Endothelial cell of umbilical vein (primary cell): ENCODE measurements at regions not wholly inside any gene's neighbourhood (a gene's known extent, or its start where the extent isn't known, plus 50 kb on each side); places are given as distances from the start of the nearest gene placed in this dataset.
"Not testable (repeated sequence)": the region's sequence is repeated elsewhere in the genome, so short reads cannot be mapped to it uniquely, and the experiment has no call there.

ENCODE experiments used
- BruUV-seq: library from RNA; stranded (reverse); fragments of 400-500 nt; replicated peaks from 2 replicates; lab custom pipeline; 2021; lab: Mats Ljungman, UMichigan
- CTCF ChIA-PET: fragments of 300-600, 350-600 bp; sonication (Branson Sonifier 250); formaldehyde crosslinking; loops from one replicate; lab custom pipeline; 2021; ENCODE audit warnings: antibody characterized with exemption, inconsistent platforms; lab: Charles Lee
- POLR2A ChIA-PET: fragments of 300-600, 350-600 bp; sonication (Branson Sonifier 250); formaldehyde crosslinking; loops from one replicate; lab custom pipeline; 2021; ENCODE audit warnings: antibody characterized with exemption, inconsistent platforms; lab: Charles Lee
- DNase-seq: peaks from one replicate; pipeline ENCODE4 v3.0.0-alpha.2; 2011; ENCODE audit warnings: low read depth, low spot score
- FAIRE-seq: peaks from 2 replicates; lab custom pipeline; 2011; peaks lifted over from hg19 to GRCh38; lab: Jason Lieb, UNC
- H2AFZ ChIP-seq: 2 replicates; pipeline ENCODE4 v1.6.0; 2012; ENCODE audit warnings: low read depth, low read length, control low read depth, inconsistent platforms
- H3K27ac ChIP-seq: 2 replicates; pipeline ENCODE4 v1.5.1; 2011; ENCODE audit warnings: low read depth, mild to moderate bottlenecking, control low read depth, low read length, moderate library complexity; ENCODE audit not compliant: insufficient read depth
- H3K27me3 ChIP-seq, 2 experiments: 2 replicates each; pipeline versions ENCODE4 v1.6.0 to v1.6.1; 2011; ENCODE audit warnings: low read length in 2 of 2, mixed read lengths in 1 of 2; ENCODE audit not compliant: control insufficient read depth in 2 of 2, insufficient read depth in 2 of 2
- H3K36me3 ChIP-seq, 2 experiments: 2 replicates in 1 of 2; 3 replicates in 1 of 2; pipeline ENCODE4 v1.5.1; 2011; ENCODE audit warnings: low read length in 2 of 2, mild to moderate bottlenecking in 1 of 2, moderate library complexity in 1 of 2; ENCODE audit not compliant: control insufficient read depth in 2 of 2, insufficient read depth in 2 of 2; ENCODE audit errors: extremely low read depth in 1 of 2
- H3K4me1 ChIP-seq: 3 replicates; pipeline ENCODE4 v1.5.1; 2011; ENCODE audit warnings: mild to moderate bottlenecking, low read length; ENCODE audit not compliant: control insufficient read depth, insufficient read depth; ENCODE audit errors: extremely low read depth
- H3K4me2 ChIP-seq: 2 replicates; pipeline ENCODE4 v1.6.1; 2011; ENCODE audit warnings: low read length, control low read depth, mixed read lengths; ENCODE audit not compliant: insufficient read depth
- H3K4me3 ChIP-seq, 3 experiments: fragments of 200-600 bp in 1 of 3; sonication (generic), shearing (Covaris generic) in 1 of 3; replicated peaks in 1 of 3; 2 replicates each; pipeline ENCODE4 v1.5.1; 2011 to 2016; ENCODE audit warnings: control low read depth in 3 of 3, low read length in 3 of 3, mild to moderate bottlenecking in 2 of 3, inconsistent platforms in 1 of 3, low read depth in 1 of 3, moderate library complexity in 1 of 3; ENCODE audit not compliant: insufficient read depth in 1 of 3
- H3K79me2 ChIP-seq: 2 replicates; pipeline ENCODE4 v1.6.0; 2012; ENCODE audit warnings: low read length, inconsistent platforms; ENCODE audit not compliant: control insufficient read depth, insufficient read depth
- H3K9ac ChIP-seq: replicated peaks from 2 replicates; pipeline ENCODE3; 2011; ENCODE audit warnings: low read length, control low read depth; ENCODE audit not compliant: insufficient read depth; ENCODE audit errors: extremely low read depth
- H3K9me1 ChIP-seq: replicated peaks from 3 replicates; pipeline ENCODE4 v1.6.0; 2011; ENCODE audit warnings: mild to moderate bottlenecking, low read length; ENCODE audit not compliant: control insufficient read depth, insufficient read depth; ENCODE audit errors: extremely low read depth
- H3K9me3 ChIP-seq: replicated peaks from 2 replicates; pipeline ENCODE4 v1.5.1; 2012; ENCODE audit warnings: low read length, inconsistent platforms; ENCODE audit not compliant: control insufficient read depth, insufficient read depth
- H4K20me1 ChIP-seq: replicated peaks from 2 replicates; pipeline ENCODE3; 2011; ENCODE audit warnings: mild to moderate bottlenecking, low read length; ENCODE audit not compliant: control insufficient read depth, insufficient read depth; ENCODE audit errors: extremely low read depth
- dilution Hi-C: fragments of 300-500 bp; cut with MboI; formaldehyde crosslinking; loops from one replicate; pipeline ENCODE4 v1.15.0; 2019; ENCODE audit warnings: low sequenced_read_pairs; ENCODE audit not compliant: extremely low pct_ligation_motif_present
- intact Hi-C: fragments of 100-400 bp; cut with micrococcal nuclease; formaldehyde crosslinking; loops from one replicate; pipeline ENCODE4 v1.10.0; 2022

DNA sequence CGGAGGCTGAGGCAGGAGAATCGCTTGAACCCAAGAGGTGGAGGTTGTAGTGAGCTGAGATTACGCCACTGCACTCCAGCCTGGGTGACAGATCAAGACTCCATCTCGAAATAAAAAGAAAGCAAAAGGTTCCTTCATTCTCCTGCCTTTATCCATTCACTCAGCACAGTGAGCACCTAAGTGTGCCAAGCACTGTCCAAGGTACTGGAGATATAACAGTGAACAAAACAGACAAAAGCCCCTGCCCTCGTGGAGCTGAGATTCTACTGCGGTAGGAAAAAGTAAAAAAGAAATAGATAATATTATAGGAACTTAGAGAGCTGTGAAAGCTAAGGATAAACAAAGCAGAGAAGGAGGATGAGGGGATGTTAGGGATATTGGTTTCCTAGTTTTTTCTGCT is 235.5 kb downstream of the NPIPA7 start:
- H3K9me1 ChIP-seq, POLR2A ChIA-PET, H3K9ac ChIP-seq, H3K4me2 ChIP-seq, FAIRE-seq, H2AFZ ChIP-seq, H4K20me1 ChIP-seq, H3K4me3 ChIP-seq, H3K79me2 ChIP-seq, intact Hi-C loops, BruUV-seq, DNase-seq, H3K27ac ChIP-seq, H3K36me3 ChIP-seq, CTCF ChIA-PET, H3K9me3 ChIP-seq, H3K27me3 ChIP-seq, dilution Hi-C loops, H3K4me1 ChIP-seq: not testable (repeated sequence)

DNA sequence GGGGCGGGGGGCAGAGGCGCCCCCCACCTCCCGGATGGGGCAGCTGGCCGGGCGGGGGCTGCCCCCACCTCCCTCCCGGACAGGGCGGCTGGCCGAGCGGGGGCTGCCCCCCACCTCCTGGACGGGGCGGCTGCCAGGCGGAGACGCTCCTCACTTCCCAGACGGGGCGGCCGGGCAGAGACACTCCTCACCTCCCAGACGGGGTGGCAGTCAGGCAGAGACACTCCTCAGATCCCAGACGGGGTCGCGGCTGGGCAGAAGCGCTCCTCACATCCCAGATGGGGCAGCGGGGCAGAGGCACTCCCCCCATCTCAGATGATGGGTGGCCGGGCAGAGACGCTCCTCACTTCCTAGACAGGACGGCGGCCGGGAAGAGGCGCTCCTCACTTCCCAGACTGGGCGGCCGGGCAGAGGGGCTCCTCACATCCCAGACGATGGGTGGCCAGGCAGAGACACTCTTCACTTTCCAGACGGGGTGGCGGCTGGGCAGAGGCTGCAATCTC is 240.1 kb downstream of the NPIPA7 start:
- H3K36me3 ChIP-seq, dilution Hi-C loops, H3K27me3 ChIP-seq, intact Hi-C loops, H2AFZ ChIP-seq, H3K9me3 ChIP-seq, POLR2A ChIA-PET, H3K9me1 ChIP-seq, H3K4me1 ChIP-seq, FAIRE-seq, CTCF ChIA-PET, BruUV-seq, H3K27ac ChIP-seq, H4K20me1 ChIP-seq, H3K4me2 ChIP-seq, H3K4me3 ChIP-seq, H3K9ac ChIP-seq, H3K79me2 ChIP-seq, DNase-seq: not testable (repeated sequence)

GRCh38 chr16:16624367-16624766 is 245.4 kb downstream of the NPIPA7 start:
- FAIRE-seq, H3K79me2 ChIP-seq, H3K4me2 ChIP-seq, H3K27ac ChIP-seq, H3K4me1 ChIP-seq, dilution Hi-C loops, POLR2A ChIA-PET, H3K27me3 ChIP-seq, H3K9ac ChIP-seq, H3K9me3 ChIP-seq, BruUV-seq, CTCF ChIA-PET, DNase-seq, intact Hi-C loops, H3K9me1 ChIP-seq, H3K4me3 ChIP-seq, H3K36me3 ChIP-seq, H2AFZ ChIP-seq, H4K20me1 ChIP-seq: not testable (repeated sequence)

- CTCF ChIA-PET, intact Hi-C loops, DNase-seq: not testable (repeated sequence)
Measured at GRCh38 chr16:16625140-16625539, 246.2 kb downstream of the NPIPA7 start.

More at GRCh38 chr16:16625140-16625539, 246.2 kb downstream of the NPIPA7 start:
- BruUV-seq, H3K9ac ChIP-seq, H3K79me2 ChIP-seq, H3K4me1 ChIP-seq, H2AFZ ChIP-seq, dilution Hi-C loops, H3K27ac ChIP-seq, H4K20me1 ChIP-seq, H3K4me3 ChIP-seq, FAIRE-seq, H3K27me3 ChIP-seq, POLR2A ChIA-PET, H3K36me3 ChIP-seq, H3K4me2 ChIP-seq, H3K9me1 ChIP-seq, H3K9me3 ChIP-seq: not testable (repeated sequence)
